ENCODE measurements at regions not wholly inside any gene's neighbourhood (a gene's known extent, or its start where the extent isn't known, plus 50 kb on each side); places are given as distances from the start of the nearest gene placed in this dataset.

- no peak for DNase-seq
Observed at GRCh38 chr14:38761033-38761432, 342.0 kb downstream of the SEC23A start.

- no peak for DNase-seq
Observed at GRCh38 chr14:38758661-38759060, 344.4 kb downstream of the SEC23A start.

- DNase-seq: no peak
Observed at GRCh38 chr14:38755036-38755435, 348.0 kb downstream of the SEC23A start.

GRCh38 chr14:38752750-38753149 lies 350.3 kb downstream of the SEC23A start:
- no peak for DNase-seq

- DNase-seq: no peak
Observed at GRCh38 chr14:38752341-38752740, 350.7 kb downstream of the SEC23A start.

- no peak for DNase-seq
Observed at GRCh38 chr14:38751459-38751858, 351.6 kb downstream of the SEC23A start.

GRCh38 chr14:38749936-38750335 lies 353.1 kb downstream of the SEC23A start:
- DNase-seq: no peak

GRCh38 chr14:38745861-38746260 lies 357.2 kb downstream of the SEC23A start:
- DNase-seq: no peak

GRCh38 chr14:38743966-38744584 lies 359.0 kb downstream of the SEC23A start:
- DNase-seq: no peak

- peak in 1 of 3 experiments; percentile 37 for DNase-seq
Observed at GRCh38 chr14:38737686-38738407, 365.2 kb downstream of the SEC23A start.

GRCh38 chr14:38735005-38735404 lies 368.0 kb downstream of the SEC23A start:
- DNase-seq: no peak

GRCh38 chr14:38731962-38732361 lies 371.1 kb downstream of the SEC23A start:
- peak in 2 of 3 experiments; percentile 38 to 80 for DNase-seq

GRCh38 chr14:38730420-38730819 lies 372.6 kb downstream of the SEC23A start:
- DNase-seq: no peak

GRCh38 chr14:38727731-38728130 lies 375.3 kb downstream of the SEC23A start:
- no peak for DNase-seq

- no peak for DNase-seq
Observed at GRCh38 chr14:38724621-38725020, 378.4 kb downstream of the SEC23A start.

GRCh38 chr14:38723959-38724358 lies 379.1 kb downstream of the SEC23A start:
- DNase-seq: no peak

GRCh38 chr14:38723277-38723676 lies 379.8 kb downstream of the SEC23A start:
- peak in 1 of 3 experiments; percentile 55 for DNase-seq

GRCh38 chr14:38721822-38722431 lies 381.1 kb downstream of the SEC23A start:
- peak; percentile 35 to 76 (median 69) for DNase-seq

GRCh38 chr14:38718519-38718918 lies 384.5 kb downstream of the SEC23A start:
- no peak for DNase-seq

GRCh38 chr14:38716926-38717325 lies 386.1 kb downstream of the SEC23A start:
- DNase-seq: peak in 1 of 3 experiments; percentile 54

GRCh38 chr14:38710881-38711280 lies 392.2 kb downstream of the SEC23A start:
- DNase-seq: peak in 1 of 3 experiments; percentile 21

- no peak for DNase-seq
Observed at GRCh38 chr14:38710196-38710595, 392.8 kb downstream of the SEC23A start.

GRCh38 chr14:38705220-38705619 lies 397.8 kb downstream of the SEC23A start:
- DNase-seq: no peak

GRCh38 chr14:38704220-38704619 lies 398.8 kb downstream of the SEC23A start:
- no peak for DNase-seq

Data from NCI-H1417 (cell line).